Omental fat pad (tissue), 3 donors: ENCODE measurements at regions not wholly inside any gene's neighbourhood (a gene's known extent, or its start where the extent isn't known, plus 50 kb on each side); places are given as distances from the start of the nearest gene placed in this dataset.

Experiments used
- ATAC-seq: fragments of 150-250 bp; one replicate; pipeline ENCODE4 v1.9.1; 2016; ENCODE audit warnings: mild to moderate bottlenecking, moderate library complexity; ENCODE audit not compliant: low FRiP score
- DNase-seq: peaks from one replicate; pipeline ENCODE4 v3.0.0-alpha.2; 2019; ENCODE audit warnings: low spot score
- CTCF ChIP-seq, 3 donors: fragments of 450-650 bp; IDR thresholded peaks; one replicate each; pipeline ENCODE4 v1.5.1; 2016 to 2017; ENCODE audit warnings: antibody characterized with exemption in 3 of 3, mild to moderate bottlenecking in 3 of 3, moderate library complexity in 2 of 3

DNA sequence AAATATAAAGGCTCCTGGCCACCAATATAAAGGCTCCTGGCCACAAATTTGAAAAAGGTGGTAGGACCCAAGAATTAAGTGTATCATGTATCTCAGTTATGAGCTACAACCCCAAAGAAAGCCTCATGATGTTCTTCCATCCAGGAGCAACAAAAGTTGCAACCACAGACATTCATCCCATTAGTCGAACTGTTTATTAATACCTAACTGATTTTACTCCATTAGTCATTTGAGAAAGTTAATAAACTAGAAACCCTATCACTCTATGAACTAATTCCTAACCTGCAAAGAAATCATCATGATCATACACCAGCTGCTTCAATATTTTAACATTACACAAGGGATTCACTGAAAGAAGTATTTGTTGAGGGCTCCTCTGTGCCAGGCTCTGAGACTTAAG is 253.2 kb upstream of the GRIP1 start:
- DNase-seq (no peak), ATAC-seq (no peak)
- no peak for TF ChIP-seq CTCF (IDR thresholded peaks at IDR 0.05)

DNA sequence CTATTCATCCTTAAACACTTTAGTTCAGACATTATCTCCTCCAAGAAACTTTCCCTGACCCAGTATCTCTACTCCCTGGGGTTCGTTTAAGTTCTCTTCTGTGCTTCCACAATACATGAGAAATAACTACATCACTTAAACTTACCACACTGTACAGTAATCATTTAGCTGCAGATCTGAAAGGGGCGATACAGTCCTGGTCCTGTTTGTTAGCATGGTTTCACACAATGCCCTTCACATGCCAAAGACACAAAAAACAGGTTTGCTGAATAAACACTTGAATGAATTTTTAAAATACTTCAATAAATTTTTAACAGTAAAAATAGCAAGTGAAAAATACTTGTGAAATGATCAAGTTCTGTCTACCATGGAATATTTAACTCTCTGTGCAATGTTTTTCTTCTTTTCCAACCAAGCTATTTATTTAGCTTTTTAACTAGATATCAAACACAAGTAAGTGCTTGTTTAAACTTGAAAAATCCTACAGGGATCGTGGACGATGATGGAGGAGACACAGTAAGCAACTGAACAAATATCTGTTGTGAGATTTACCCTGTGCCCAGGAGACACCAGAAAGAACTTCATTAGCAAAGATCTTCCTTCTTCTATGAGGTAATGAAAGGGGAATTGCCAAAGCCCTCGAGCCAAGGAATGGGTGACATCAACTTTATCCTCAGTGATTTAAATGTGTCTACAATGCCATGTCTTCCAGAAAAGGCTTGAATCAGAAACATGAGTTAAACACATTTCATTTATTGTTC is 255.6 kb upstream of the GRIP1 start:
- ATAC-seq: no peak
- no peak for TF ChIP-seq CTCF (IDR thresholded peaks at IDR 0.05)
- DNase-seq: no peak

DNA sequence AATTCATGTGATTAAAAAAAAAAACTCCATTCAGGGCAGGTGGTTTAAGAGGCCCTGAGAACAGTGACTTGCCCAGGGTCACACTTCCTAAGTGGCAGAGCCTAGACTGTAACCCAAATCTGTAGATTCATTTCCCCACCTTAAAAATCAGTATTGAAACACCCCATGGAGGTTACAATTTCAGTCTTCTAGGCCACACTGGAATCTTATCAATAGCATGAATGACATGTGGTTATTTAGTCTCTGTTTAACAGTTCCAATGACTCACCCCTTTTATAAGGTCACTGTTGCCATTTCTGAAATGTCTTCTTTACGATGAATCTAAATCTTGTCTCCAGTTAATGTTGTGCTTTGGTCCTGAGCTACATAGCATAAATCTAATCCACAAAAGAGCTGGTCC is 262.3 kb upstream of the GRIP1 start:
- no peak for TF ChIP-seq CTCF (IDR thresholded peaks at IDR 0.05)
- DNase-seq: no peak
- ATAC-seq: no peak

GRCh38 chr12:66942741-66943465 is 264.0 kb upstream of the GRIP1 start:
- no peak for ATAC-seq
- no peak for TF ChIP-seq CTCF (IDR thresholded peaks at IDR 0.05)
- no peak for DNase-seq

- DNase-seq (no peak), ATAC-seq (no peak)
Observed at GRCh38 chr12:66944365-66944764, 265.5 kb upstream of the GRIP1 start.

GRCh38 chr12:66945189-66945817 is 266.4 kb upstream of the GRIP1 start:
- DNase-seq (no peak), ATAC-seq (no peak)
- TF ChIP-seq CTCF (IDR thresholded peaks at IDR 0.05): no peak

More at GRCh38 chr12:66944365-66944764, 265.5 kb upstream of the GRIP1 start:
- TF ChIP-seq CTCF (IDR thresholded peaks at IDR 0.05): no peak
